ENCODE measurements at regions not wholly inside any gene's neighbourhood (a gene's known extent, or its start where the extent isn't known, plus 50 kb on each side); places are given as distances from the start of the nearest gene placed in this dataset.

GRCh38 chr5:158140120-158140731 lies 281.3 kb upstream of the CLINT1 start:
- no peak overlapping the region for H3K4me3 ChIP-seq (replicated peaks; ENCODE audit: low read depth, low read length)
- DNase-seq (ENCODE audit: extremely low read depth, insufficient read length): no peak
- no peaks in the 10 kb centered on the region for H3K36me3 ChIP-seq (ENCODE audit: control insufficient read depth, insufficient read depth, low read length)
- H3K27me3 ChIP-seq (replicated peaks; ENCODE audit: control insufficient read depth, insufficient read depth, low read length): no peaks in the 10 kb centered on the region
- no peak for TF ChIP-seq CTCF (IDR thresholded peaks at IDR 0.05; ENCODE audit: insufficient read depth, low read length, poor library complexity, severe bottlenecking)

- Histone ChIP-seq H3K27me3 (replicated peaks; ENCODE audit: control insufficient read depth, insufficient read depth, low read length) (no peaks in the 10 kb centered on the region), H3K4me3 (replicated peaks; ENCODE audit: low read depth, low read length) (no peak overlapping the region), H3K36me3 (ENCODE audit: control insufficient read depth, insufficient read depth, low read length) (no peaks in the 10 kb centered on the region)
- TF ChIP-seq CTCF (IDR thresholded peaks at IDR 0.05; ENCODE audit: insufficient read depth, low read length, poor library complexity, severe bottlenecking): no peak
- DNase-seq (ENCODE audit: extremely low read depth, insufficient read length): no peak
These were observed 280.2 kb upstream of the CLINT1 start for GRCh38 chr5:158139161-158139560.

GRCh38 chr5:158135682-158136179 lies 276.8 kb upstream of the CLINT1 start:
- no peak for TF ChIP-seq CTCF (IDR thresholded peaks at IDR 0.05; ENCODE audit: insufficient read depth, low read length, poor library complexity, severe bottlenecking)
- Histone ChIP-seq H3K36me3 (ENCODE audit: control insufficient read depth, insufficient read depth, low read length) (no peaks in the 10 kb centered on the region), H3K27me3 (replicated peaks; ENCODE audit: control insufficient read depth, insufficient read depth, low read length) (no peaks in the 10 kb centered on the region), H3K4me3 (replicated peaks; ENCODE audit: low read depth, low read length) (no peak overlapping the region)
- no peak for DNase-seq (ENCODE audit: extremely low read depth, insufficient read length)

GRCh38 chr5:158133369-158133768 lies 274.4 kb upstream of the CLINT1 start:
- no peak overlapping the region for H3K4me3 ChIP-seq (replicated peaks; ENCODE audit: low read depth, low read length)
- no peak for TF ChIP-seq CTCF (IDR thresholded peaks at IDR 0.05; ENCODE audit: insufficient read depth, low read length, poor library complexity, severe bottlenecking)

GRCh38 chr5:158127536-158127935 lies 268.6 kb upstream of the CLINT1 start:
- no peaks in the 10 kb centered on the region; the same call in 1 of the 2 replicates for H3K27me3 ChIP-seq (replicated peaks; ENCODE audit: control insufficient read depth, insufficient read depth, low read length)
- no peak for TF ChIP-seq CTCF (IDR thresholded peaks at IDR 0.05; ENCODE audit: insufficient read depth, low read length, poor library complexity, severe bottlenecking)
- no peaks in the 10 kb centered on the region for H3K36me3 ChIP-seq (ENCODE audit: control insufficient read depth, insufficient read depth, low read length)
- no peak for DNase-seq (ENCODE audit: extremely low read depth, insufficient read length)
- H3K4me3 ChIP-seq (replicated peaks; ENCODE audit: low read depth, low read length): no peak overlapping the region

More at GRCh38 chr5:158133369-158133768, 274.4 kb upstream of the CLINT1 start:
- no peaks in the 10 kb centered on the region for H3K36me3 ChIP-seq (ENCODE audit: control insufficient read depth, insufficient read depth, low read length)
- H3K27me3 ChIP-seq (replicated peaks; ENCODE audit: control insufficient read depth, insufficient read depth, low read length): no peaks in the 10 kb centered on the region
- no peak for DNase-seq (ENCODE audit: extremely low read depth, insufficient read length)

Measured in GM06990 (cell line).